GM19351 (cell line): ENCODE measurements at regions not wholly inside any gene's neighbourhood (a gene's known extent, or its start where the extent isn't known, plus 50 kb on each side); places are given as distances from the start of the nearest gene placed in this dataset.

Experiments used
- ATAC-seq: cut with Tn5 transposase; IDR thresholded peaks from one replicate; pipeline ENCODE4 v1.9.1; 2021; ENCODE audit warnings: mild to moderate bottlenecking, moderate library complexity; ENCODE audit not compliant: unreplicated experiment

DNA sequence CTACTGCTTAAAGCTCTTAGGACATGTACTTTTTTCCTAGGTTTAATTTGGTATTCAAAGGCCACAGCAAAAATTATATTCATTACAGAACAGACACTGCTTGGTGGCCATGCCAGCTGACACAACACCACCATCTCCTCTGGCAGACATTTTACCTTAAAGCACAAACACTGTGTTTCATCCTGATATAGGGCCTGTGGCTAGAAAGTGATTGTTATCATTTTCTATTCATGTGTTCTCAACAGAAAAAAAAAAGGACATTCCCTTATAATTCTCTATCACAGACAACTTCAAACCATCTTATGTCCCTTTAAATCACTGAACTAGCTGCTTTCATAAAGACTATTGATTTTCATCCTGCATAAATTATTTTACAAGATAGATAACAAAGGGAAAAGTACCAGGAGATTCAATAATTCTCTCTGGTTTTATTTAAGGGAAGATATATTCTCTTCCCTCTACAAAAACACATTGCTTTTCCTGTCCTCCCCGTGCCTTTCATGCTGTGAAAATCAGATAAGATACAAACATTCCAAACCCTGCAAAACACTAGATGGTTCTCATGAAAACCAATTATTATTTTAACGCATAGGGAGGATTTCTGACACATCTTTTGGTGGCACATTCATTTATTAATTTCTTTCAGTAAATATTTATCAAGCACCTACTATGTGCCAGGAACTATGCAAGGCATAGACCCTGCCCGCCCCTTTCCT is 139.3 kb upstream of the TMCC3 start:
- no peak for ATAC-seq

DNA sequence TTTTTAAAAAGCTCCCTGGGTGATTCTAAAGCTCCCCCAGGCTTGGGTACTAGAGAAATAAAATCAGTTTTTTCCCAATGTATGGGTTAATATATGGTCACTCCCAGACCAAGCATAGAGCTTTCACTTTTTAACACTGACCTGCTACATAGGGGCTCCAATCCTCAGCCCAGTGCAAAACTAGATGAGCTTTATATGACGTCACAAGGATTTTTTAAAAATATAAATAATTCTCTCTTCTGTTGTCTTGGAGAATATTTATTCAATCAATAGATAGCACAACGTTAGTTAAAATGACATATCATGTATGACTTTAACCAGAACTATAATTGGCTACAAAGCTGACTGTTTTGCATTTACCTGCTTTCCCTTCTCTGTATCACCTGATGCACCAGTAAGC is 137.9 kb upstream of the TMCC3 start:
- ATAC-seq = no peak

GRCh38 chr12:94786906-94787305 is 136.5 kb upstream of the TMCC3 start:
- ATAC-seq = no peak

DNA sequence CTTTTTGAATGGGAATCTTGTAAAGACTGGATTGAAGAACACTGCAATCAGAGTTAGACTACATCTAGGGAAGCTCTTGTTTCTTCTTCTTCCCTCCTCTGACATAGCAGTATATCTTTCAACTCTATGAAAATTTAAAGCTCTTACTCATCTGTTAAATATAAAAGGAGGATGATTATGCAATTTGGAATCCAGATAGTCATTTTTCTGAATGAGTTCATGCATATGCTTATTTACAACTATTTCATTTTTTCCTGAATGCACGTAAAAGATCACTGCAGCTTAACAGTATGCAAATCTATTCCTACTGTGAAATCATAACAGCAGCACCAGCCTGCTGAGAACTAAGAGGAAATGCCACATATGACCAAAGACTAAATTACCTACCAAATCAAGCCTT is 133.5 kb upstream of the TMCC3 start:
- ATAC-seq = no peak

DNA sequence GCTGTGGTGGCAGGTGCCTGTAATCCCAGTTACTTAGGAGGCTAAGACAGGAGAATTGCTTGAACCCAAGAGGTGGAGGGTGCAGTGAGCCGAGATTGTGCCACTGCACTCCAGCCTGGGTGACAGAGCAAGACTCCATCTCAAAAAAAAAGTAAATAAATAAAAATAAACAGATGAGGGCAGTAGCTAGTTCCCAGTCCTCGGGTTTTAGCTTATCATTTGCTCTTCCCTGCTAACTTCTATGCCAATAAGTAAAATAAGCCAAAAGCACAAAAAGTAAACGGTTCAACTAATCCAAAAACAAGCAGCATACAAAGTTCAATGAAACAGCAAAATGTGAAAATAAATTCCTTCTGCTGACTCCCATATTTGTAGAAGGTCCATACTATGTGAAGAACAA is 133.0 kb upstream of the TMCC3 start:
- no peak for ATAC-seq

DNA sequence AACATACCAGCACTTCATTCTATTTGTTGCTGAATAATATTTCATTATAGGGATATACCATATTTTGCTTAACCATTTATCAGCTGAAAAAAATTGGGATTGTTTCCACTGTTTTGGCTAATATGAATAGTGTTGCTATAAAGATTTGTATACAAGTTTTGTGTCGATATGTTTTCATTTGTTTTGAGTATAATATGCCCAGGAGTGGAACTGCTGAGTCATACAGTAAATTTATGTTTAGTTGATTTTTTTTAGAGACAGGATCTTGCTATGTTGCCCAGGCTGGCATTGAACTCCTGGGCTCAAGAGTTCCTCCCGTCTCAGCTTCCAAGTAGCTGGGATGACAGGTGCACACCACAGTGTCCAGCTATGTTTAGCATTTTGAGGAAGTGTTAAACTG is 131.5 kb upstream of the TMCC3 start:
- ATAC-seq = no peak

GRCh38 chr12:94779485-94779884 is 129.1 kb upstream of the TMCC3 start:
- no peak for ATAC-seq

GRCh38 chr12:94777936-94778335 is 127.6 kb upstream of the TMCC3 start:
- no peak for ATAC-seq

DNA sequence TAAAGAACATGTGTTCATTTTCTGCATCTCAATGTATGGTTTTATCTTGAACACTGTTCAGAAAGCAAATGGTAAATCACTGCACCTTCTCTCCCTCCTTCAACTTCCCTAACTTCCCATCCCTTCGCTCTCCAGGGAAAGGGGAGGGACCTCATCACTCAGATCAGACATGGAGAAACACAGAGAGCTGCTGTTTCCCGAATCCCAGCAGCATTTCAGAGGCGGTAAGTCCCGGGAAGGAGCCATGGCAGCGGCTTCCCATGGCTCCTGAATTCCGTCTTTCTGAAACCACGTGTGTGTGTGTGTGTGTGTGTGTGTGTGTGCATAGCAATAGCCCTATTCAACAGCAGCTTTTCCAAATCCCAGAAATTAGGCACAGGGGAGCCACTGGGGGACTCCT is 125.4 kb upstream of the TMCC3 start:
- no peak for ATAC-seq

- ATAC-seq = no peak
These were observed 121.4 kb upstream of the TMCC3 start for GRCh38 chr12:94771741-94772140.

DNA sequence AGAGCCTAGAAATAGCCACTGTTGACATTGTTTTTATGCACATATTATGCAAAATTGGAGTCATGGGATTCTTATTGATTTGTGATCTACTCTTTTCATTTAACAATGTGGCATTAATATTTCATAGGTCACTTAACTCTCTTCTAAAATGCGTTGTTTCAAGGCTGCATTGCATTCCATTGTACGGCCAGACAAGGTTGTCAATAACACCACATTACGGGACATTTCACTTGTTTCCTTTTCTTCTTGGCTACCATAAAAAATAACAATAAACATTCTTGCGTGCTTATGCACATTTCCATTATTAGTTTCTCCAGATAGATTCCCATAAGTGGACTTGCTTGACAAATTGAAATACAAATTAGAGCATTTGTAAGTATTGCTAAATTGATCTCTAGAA is 120.8 kb upstream of the TMCC3 start:
- ATAC-seq = no peak

DNA sequence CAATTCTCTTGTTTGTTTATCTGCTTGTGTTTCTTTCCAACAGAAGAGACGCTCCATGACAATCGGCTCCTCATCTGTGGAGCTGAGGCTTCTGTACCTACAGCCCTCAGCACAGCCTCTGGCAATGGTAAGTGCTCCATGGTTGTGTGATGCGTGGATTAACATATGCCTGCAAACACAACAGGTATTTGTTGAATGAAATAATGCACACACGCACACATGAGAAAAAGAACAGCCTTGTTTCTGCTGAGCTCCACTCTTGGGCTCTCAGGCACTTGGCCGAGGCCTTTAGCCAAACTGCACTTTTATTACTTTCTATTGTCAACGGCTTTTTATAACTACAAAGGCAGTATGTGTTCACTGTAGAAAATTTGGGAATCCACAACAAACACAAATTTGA is 120.4 kb upstream of the TMCC3 start:
- ATAC-seq = no peak

GRCh38 chr12:94769776-94770759 is 119.7 kb upstream of the TMCC3 start:
- no peak for ATAC-seq

- ATAC-seq = peak; percentile 80
These were observed 118.7 kb upstream of the TMCC3 start for GRCh38 chr12:94769047-94769420.

DNA sequence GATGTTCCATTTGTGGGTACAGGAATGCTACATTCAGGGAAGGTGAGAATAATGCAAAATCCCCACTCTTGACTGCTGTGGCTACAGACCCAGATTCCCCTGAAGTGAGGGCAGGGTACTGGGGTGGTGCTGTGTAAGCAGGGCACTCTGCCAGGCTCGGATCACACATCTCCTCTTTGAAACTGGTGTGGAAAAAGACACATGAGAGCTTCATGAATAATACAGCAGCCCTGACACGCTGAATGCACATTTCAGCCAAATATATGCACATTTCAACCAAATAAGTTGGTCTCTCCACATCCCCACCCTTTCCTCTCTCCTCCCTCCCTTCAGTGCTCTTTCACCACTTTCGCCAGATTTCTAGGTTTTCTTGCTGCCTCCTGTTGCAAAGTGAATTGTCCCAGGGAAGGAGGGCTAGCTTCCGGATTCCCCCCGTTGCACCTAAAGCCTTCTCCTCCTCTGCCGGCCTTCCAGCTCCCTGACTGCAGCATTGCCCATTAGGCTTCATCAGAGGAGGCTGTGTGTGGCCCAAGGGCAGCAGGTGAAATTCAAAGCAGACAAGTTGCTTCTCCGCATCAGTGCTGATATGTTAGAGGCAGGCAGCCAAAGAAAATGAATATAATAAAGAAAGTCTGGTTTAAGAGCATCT is 118.2 kb upstream of the TMCC3 start:
- peak; percentile 53 for ATAC-seq

- ATAC-seq = no peak
These were observed 117.6 kb upstream of the TMCC3 start for GRCh38 chr12:94767956-94768355.

GRCh38 chr12:94766397-94766796 is 116.0 kb upstream of the TMCC3 start:
- ATAC-seq = no peak

- ATAC-seq = no peak
These were observed 113.1 kb upstream of the TMCC3 start for GRCh38 chr12:94763462-94763861.

GRCh38 chr12:94762943-94763342 is 112.6 kb upstream of the TMCC3 start:
- no peak for ATAC-seq

GRCh38 chr12:94762259-94762942 is 112.0 kb upstream of the TMCC3 start:
- ATAC-seq = peak; percentile 88

- ATAC-seq = no peak
These were observed 111.2 kb upstream of the TMCC3 start for GRCh38 chr12:94761559-94761958.
